ENCODE measurements at regions not wholly inside any gene's neighbourhood (a gene's known extent, or its start where the extent isn't known, plus 50 kb on each side); places are given as distances from the start of the nearest gene placed in this dataset.

DNA sequence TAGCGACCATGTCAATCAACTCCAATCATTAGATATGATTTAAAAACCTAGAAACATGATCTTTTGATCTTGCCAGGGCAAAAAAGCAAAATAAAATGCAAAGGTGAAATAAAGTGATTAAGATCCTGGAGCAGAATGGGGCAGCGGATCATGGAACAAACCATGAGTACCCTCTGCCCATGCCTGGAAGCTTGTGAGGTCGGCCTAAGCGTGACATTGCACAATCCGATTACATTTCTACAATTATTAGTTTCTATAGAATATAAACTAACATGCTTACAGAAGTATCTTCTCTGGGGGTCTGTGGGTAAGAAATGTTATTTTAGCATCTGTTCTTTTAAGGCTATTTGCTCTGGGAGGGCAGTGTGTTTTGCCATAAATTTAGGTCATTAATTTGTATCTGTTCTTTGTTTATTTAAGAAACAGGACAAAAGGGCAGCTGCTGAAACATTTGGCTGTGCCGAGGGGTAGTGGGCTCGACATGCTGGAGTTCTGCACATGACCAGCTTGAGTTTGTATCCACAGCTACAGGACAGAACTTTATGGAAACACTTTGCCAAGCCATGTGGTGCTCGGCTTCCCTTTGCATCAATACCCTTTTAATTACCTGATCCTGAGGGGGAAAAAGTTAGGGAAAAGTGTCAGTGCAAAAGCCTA, 55.9 kb downstream of the ZBTB18 start:
- no peak for DNase-seq (ENCODE audit: low read depth)
- in situ Hi-C loops (cut with HindIII; ENCODE audit: low sequenced_read_pairs), result no loop called here
- TF ChIP-seq, protein P1, sequence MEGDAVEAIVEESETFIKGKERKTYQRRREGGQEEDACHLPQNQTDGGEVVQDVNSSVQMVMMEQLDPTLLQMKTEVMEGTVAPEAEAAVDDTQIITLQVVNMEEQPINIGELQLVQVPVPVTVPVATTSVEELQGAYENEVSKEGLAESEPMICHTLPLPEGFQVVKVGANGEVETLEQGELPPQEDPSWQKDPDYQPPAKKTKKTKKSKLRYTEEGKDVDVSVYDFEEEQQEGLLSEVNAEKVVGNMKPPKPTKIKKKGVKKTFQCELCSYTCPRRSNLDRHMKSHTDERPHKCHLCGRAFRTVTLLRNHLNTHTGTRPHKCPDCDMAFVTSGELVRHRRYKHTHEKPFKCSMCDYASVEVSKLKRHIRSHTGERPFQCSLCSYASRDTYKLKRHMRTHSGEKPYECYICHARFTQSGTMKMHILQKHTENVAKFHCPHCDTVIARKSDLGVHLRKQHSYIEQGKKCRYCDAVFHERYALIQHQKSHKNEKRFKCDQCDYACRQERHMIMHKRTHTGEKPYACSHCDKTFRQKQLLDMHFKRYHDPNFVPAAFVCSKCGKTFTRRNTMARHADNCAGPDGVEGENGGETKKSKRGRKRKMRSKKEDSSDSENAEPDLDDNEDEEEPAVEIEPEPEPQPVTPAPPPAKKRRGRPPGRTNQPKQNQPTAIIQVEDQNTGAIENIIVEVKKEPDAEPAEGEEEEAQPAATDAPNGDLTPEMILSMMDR (IDR thresholded peaks at IDR 0.05; ENCODE audit: low read depth, low read length, missing control alignments), result no peak
- H3K4me3 ChIP-seq (ENCODE audit: low read depth, low read length), result no peak overlapping the region

DNA sequence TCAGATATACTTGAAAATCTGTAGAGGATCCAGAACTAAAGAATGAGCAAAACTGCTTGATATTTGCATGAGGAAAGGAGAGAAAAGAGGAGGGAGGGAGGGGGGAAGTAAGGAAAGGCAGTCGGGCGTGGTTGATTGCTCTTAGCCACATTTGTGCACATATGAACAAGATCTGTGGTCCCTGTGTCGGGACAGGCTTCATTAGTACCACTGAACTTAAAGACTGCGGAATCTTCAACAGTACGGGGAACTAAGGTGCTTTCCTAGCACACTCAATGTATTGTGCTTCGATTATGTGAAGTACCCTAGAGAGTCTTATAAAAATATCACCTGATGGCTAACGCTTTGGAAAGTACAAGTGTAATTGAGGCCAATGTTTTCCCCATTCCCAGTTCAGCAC, 59.9 kb downstream of the ZBTB18 start:
- TF ChIP-seq, protein P1 (IDR thresholded peaks at IDR 0.05; ENCODE audit: low read depth, low read length, missing control alignments), result no peak
- in situ Hi-C loops (cut with HindIII; ENCODE audit: low sequenced_read_pairs), result no loop called here
- no peak for DNase-seq (ENCODE audit: low read depth)

DNA sequence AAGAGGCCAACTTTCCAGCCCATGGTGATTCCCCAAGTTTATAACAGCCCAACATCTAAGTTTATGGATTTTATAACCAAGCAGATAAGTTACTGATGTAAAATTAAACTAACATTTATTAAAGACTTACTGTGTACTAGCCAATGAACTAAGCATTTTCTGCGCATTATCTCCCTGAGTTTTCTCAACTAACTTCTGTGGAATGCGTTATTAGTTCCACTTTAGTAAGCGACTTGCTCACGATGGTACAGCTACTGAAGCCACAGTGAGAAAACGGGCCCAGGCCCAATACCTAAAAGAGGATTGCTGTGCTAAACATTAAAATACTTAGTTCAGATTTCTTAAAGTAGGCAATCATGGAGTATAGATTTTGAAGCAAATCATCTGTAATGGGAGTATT, 61.0 kb downstream of the ZBTB18 start:
- no peak overlapping the region for H3K4me3 ChIP-seq (ENCODE audit: low read depth, low read length)
- TF ChIP-seq, protein P1 (IDR thresholded peaks at IDR 0.05; ENCODE audit: low read depth, low read length, missing control alignments), result no peak
- in situ Hi-C loops (cut with HindIII; ENCODE audit: low sequenced_read_pairs), result no loop called here
- no peak for DNase-seq (ENCODE audit: low read depth)

More for the DNA sequence above, 59.9 kb downstream of the ZBTB18 start:
- no peak overlapping the region for H3K4me3 ChIP-seq (ENCODE audit: low read depth, low read length)

DNA sequence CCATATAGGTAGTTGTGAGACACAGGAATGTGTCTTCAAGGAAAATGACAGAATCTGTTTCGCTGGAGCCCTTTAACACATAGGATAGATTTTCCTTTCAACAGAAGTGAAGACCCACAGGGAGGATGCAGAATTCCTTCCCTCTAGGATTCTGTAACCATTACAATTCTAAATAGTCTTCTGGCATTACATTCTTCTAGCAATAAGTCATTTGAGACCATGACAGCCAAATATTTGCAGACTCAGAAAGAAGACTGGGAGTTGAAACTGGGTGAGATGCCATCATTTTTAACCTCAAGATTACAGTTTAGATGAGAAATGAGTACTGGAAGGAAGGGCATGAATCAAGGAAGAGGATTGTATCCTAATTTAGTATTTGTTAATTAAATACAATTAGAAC, 61.6 kb downstream of the ZBTB18 start:
- TF ChIP-seq, protein P1 (IDR thresholded peaks at IDR 0.05; ENCODE audit: low read depth, low read length, missing control alignments), result no peak
- in situ Hi-C loops (cut with HindIII; ENCODE audit: low sequenced_read_pairs), result no loop called here
- DNase-seq (ENCODE audit: low read depth), result peak; percentile 73
- no peak overlapping the region for H3K4me3 ChIP-seq (ENCODE audit: low read depth, low read length)

DNA sequence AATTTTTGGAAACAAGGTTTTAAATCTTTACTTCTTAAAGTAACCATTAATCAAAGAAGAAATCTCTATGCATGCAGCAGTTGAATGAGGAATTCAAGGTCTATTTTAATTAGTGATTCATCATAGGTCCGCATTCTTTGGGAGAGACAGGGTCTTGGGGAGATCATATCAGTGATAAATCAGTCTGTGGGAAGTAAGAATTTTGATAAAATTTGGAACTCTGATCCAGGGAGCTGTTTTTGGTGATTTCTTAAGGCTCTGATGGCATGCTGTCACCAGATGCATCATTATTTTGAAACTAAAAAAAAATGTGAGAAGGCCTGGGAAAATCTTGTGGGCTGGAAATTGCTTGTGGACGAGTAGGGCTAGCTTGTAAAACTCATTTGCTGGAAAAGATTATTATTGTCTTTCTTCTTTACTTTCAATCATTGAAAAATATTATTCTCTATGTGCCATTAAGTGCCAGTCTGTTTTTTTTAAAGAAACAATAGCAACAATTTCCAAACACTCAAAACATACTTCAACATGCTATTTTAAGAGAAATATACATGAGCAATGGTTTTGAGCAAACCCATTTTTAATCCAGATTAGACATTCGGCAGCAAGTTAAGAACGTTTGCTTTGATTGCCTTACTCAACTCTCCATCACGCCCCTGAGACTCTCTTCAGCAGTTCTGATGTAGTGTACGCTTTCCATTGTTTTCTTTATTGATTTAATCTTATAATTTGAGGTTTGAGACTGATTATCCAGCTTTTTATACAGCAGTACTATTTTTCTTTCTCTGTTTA, 62.6 kb downstream of the ZBTB18 start:
- TF ChIP-seq, protein P1 (IDR thresholded peaks at IDR 0.05; ENCODE audit: low read depth, low read length, missing control alignments), result no peak
- DNase-seq (ENCODE audit: low read depth), result no peak
- H3K4me3 ChIP-seq (ENCODE audit: low read depth, low read length), result no peak overlapping the region
- in situ Hi-C loops (cut with HindIII; ENCODE audit: low sequenced_read_pairs), result no loop called here

DNA sequence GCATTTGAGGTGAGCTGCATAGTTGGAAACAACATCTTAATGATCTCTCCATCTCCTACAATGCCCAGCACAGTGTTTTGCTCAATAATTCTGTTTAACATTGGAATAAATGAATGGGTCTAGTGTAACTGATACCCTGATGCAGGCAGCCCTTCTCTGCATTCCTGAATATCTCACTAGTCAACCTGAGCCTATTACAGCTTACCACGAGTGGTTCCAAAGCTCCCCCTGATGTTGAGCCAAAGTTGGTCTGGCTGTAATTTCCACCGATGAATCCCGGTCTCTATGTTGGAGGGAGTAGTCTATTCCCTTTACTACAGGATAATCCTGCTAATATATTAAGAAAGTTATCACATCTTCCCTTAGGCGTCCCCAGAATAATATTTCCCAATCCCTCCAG, 63.8 kb downstream of the ZBTB18 start:
- in situ Hi-C loops (cut with HindIII; ENCODE audit: low sequenced_read_pairs), result no loop called here
- DNase-seq (ENCODE audit: low read depth), result no peak
- TF ChIP-seq, protein P1 (IDR thresholded peaks at IDR 0.05; ENCODE audit: low read depth, low read length, missing control alignments), result no peak

More for the DNA sequence above, 63.8 kb downstream of the ZBTB18 start:
- no peak overlapping the region for H3K4me3 ChIP-seq (ENCODE audit: low read depth, low read length)
